HL-60 (cell line): ENCODE measurements at regions not wholly inside any gene's neighbourhood (a gene's known extent, or its start where the extent isn't known, plus 50 kb on each side); places are given as distances from the start of the nearest gene placed in this dataset.

Source experiments
- DNase-seq, 2 experiments: peaks; one replicate each; pipeline ENCODE4 v3.0.0-alpha.2; 2010 to 2020; ENCODE audit warnings: low read depth in 1 of 2, low spot score in 1 of 2
- H3K27ac ChIP-seq: fragments of 250-450 bp; sonication (Bioruptor Pico); replicated peaks from 2 replicates; pipeline ENCODE4 v1.5.1; 2020; ENCODE audit warnings: mild to moderate bottlenecking, moderate library complexity
- H3K27me3 ChIP-seq: fragments of 250-450 bp; sonication (Bioruptor Pico); 2 replicates; pipeline ENCODE4 v1.5.1; 2021; ENCODE audit warnings: mild to moderate bottlenecking, moderate library complexity; ENCODE audit not compliant: insufficient read depth, poor library complexity, severe bottlenecking
- H3K4me3 ChIP-seq: replicated peaks from 2 replicates; pipeline ENCODE4 v1.5.1; 2011; ENCODE audit warnings: mild to moderate bottlenecking, control low read depth, low read length; ENCODE audit not compliant: insufficient read depth
- CTCF ChIP-seq: IDR thresholded peaks from one replicate; pipeline ENCODE4 v1.5.1; 2011; ENCODE audit warnings: low read length, control low read depth, inconsistent platforms; ENCODE audit not compliant: insufficient read depth
- GABPA ChIP-seq: IDR thresholded peaks from 2 replicates; pipeline ENCODE4 v1.6.1; 2012; ENCODE audit warnings: low read depth
- POLR2AphosphoS5 ChIP-seq: IDR thresholded peaks from 2 replicates; pipeline ENCODE4 v1.6.1; 2012; ENCODE audit warnings: low read depth
- REST ChIP-seq: IDR thresholded peaks from 2 replicates; pipeline ENCODE4 v1.6.1; 2012; ENCODE audit warnings: low read depth; ENCODE audit not compliant: insufficient replicate concordance
- SPI1 ChIP-seq: IDR thresholded peaks from 2 replicates; pipeline ENCODE4 v1.6.1; 2012; ENCODE audit warnings: low read depth, mild to moderate bottlenecking, borderline replicate concordance

GRCh38 chrX:57741107-57741506, 61.0 kb upstream of the NLRP2B start:
- no peaks in the 10 kb centered on the region for H3K27me3 ChIP-seq
- H3K4me3 ChIP-seq, result no peak overlapping the region
- TF ChIP-seq POLR2AphosphoS5 (no peak), GABPA (no peak), SPI1 (no peak), CTCF (no peak), REST (no peak)
- no peak for DNase-seq
- H3K27ac ChIP-seq, result no peak overlapping the region

GRCh38 chrX:57737881-57738280, 57.8 kb upstream of the NLRP2B start:
- no peak for DNase-seq
- H3K27ac ChIP-seq, result no peak overlapping the region
- H3K4me3 ChIP-seq, result no peak overlapping the region
- no peaks in the 10 kb centered on the region for H3K27me3 ChIP-seq
- TF ChIP-seq GABPA, result no peak
- TF ChIP-seq POLR2AphosphoS5, result no peak
- TF ChIP-seq SPI1, result no peak
- no peak for TF ChIP-seq CTCF
- no peak for TF ChIP-seq REST
